RKO (cell line): ENCODE measurements at regions not wholly inside any gene's neighbourhood (a gene's known extent, or its start where the extent isn't known, plus 50 kb on each side); places are given as distances from the start of the nearest gene placed in this dataset.
"Not testable (repeated sequence)": the region's sequence is repeated elsewhere in the genome, so short reads cannot be mapped to it uniquely, and the experiment has no call there.

Experiments used
- DNase-seq: peaks from one replicate; pipeline ENCODE4 v3.0.0-alpha.2; 2016; ENCODE audit warnings: low spot score

GRCh38 chr5:68021916-68022315, 193.6 kb upstream of the PIK3R1 start:
- no peak for DNase-seq

GRCh38 chr5:68021227-68021626, 194.3 kb upstream of the PIK3R1 start:
- no peak for DNase-seq

GRCh38 chr5:68020461-68020969, 195.0 kb upstream of the PIK3R1 start:
- not testable (repeated sequence) for DNase-seq

- no peak for DNase-seq
These were observed 199.9 kb upstream of the PIK3R1 start for GRCh38 chr5:68015381-68016302.

- DNase-seq = no peak
These were observed 202.7 kb upstream of the PIK3R1 start for GRCh38 chr5:68012831-68013230.

GRCh38 chr5:68012429-68012828, 203.1 kb upstream of the PIK3R1 start:
- DNase-seq = no peak

GRCh38 chr5:68011801-68012200, 203.8 kb upstream of the PIK3R1 start:
- DNase-seq = no peak

- DNase-seq = no peak
These were observed 204.2 kb upstream of the PIK3R1 start for GRCh38 chr5:68011259-68011760.

- no peak for DNase-seq
These were observed 204.8 kb upstream of the PIK3R1 start for GRCh38 chr5:68010740-68011139.

- no peak for DNase-seq
These were observed 208.1 kb upstream of the PIK3R1 start for GRCh38 chr5:68007451-68007850.

- no peak for DNase-seq
These were observed 212.7 kb upstream of the PIK3R1 start for GRCh38 chr5:68002836-68003235.

- no peak for DNase-seq
These were observed 214.8 kb upstream of the PIK3R1 start for GRCh38 chr5:68000805-68001204.

GRCh38 chr5:67999391-67999790, 216.2 kb upstream of the PIK3R1 start:
- DNase-seq = no peak

- DNase-seq = peak; percentile 90
These were observed 216.8 kb upstream of the PIK3R1 start for GRCh38 chr5:67998709-67999261.

GRCh38 chr5:67997892-67998457, 217.6 kb upstream of the PIK3R1 start:
- DNase-seq = no peak

GRCh38 chr5:67997148-67997547, 218.4 kb upstream of the PIK3R1 start:
- no peak for DNase-seq

GRCh38 chr5:67996596-67996995, 219.0 kb upstream of the PIK3R1 start:
- DNase-seq = no peak

- no peak for DNase-seq
These were observed 222.6 kb upstream of the PIK3R1 start for GRCh38 chr5:67992923-67993322.

- no peak for DNase-seq
These were observed 226.1 kb upstream of the PIK3R1 start for GRCh38 chr5:67989456-67989855.

GRCh38 chr5:67986761-67987160, 228.8 kb upstream of the PIK3R1 start:
- DNase-seq = no peak

- DNase-seq = no peak
These were observed 229.7 kb upstream of the PIK3R1 start for GRCh38 chr5:67985686-67986387.

- DNase-seq = no peak
These were observed 231.0 kb upstream of the PIK3R1 start for GRCh38 chr5:67984546-67984945.
